ENCODE measurements at regions not wholly inside any gene's neighbourhood (a gene's known extent, or its start where the extent isn't known, plus 50 kb on each side); places are given as distances from the start of the nearest gene placed in this dataset.

GRCh38 chr3:29195056-29195455 lies 85.8 kb upstream of the RBMS3 start:
- Histone ChIP-seq H3K9me3 (ENCODE audit: insufficient read depth, low read length) (no peaks in the 10 kb centered on the region), H3K27ac (ENCODE audit: low read depth, low read length) (no peak overlapping the region), H3K9me2 (replicated peaks; ENCODE audit: insufficient read depth, low read length) (no peaks in the 10 kb centered on the region), H3K4me3 (ENCODE audit: insufficient read depth, low read length, poor library complexity, severe bottlenecking) (no peak overlapping the region), H3K9ac (ENCODE audit: low read length) (no peak overlapping the region), H3K36me3 (ENCODE audit: low read length) (no peaks in the 10 kb centered on the region), H3K4me2 (ENCODE audit: low read depth, low read length, poor library complexity, severe bottlenecking) (no peak overlapping the region), H4K20me1 (ENCODE audit: low read depth, low read length) (no peaks in the 10 kb centered on the region), H2AFZ (ENCODE audit: low read depth, low read length, severe bottlenecking) (no peak overlapping the region), H3K27me3 (ENCODE audit: low read length) (no peaks in the 10 kb centered on the region), H3K79me2 (ENCODE audit: insufficient read depth, low read length) (no peaks in the 10 kb centered on the region), H3F3A (ENCODE audit: insufficient read depth) (no peaks in the 10 kb centered on the region)
- TF ChIP-seq CTCF (IDR thresholded peaks at IDR 0.05; ENCODE audit: insufficient read depth, low read length, poor library complexity, severe bottlenecking) (no peak), EZH2phosphoT487 (conservative IDR thresholded peaks at IDR 0.05; ENCODE audit: low read length) (no peak)

- Histone ChIP-seq H3K9me3 (ENCODE audit: insufficient read depth, low read length) (no peaks in the 10 kb centered on the region), H3F3A (ENCODE audit: insufficient read depth) (no peaks in the 10 kb centered on the region), H2AFZ (ENCODE audit: low read depth, low read length, severe bottlenecking) (no peak overlapping the region), H4K20me1 (ENCODE audit: low read depth, low read length) (no peaks in the 10 kb centered on the region), H3K9ac (ENCODE audit: low read length) (no peak overlapping the region), H3K4me2 (ENCODE audit: low read depth, low read length, poor library complexity, severe bottlenecking) (no peak overlapping the region), H3K79me2 (ENCODE audit: insufficient read depth, low read length) (no peaks in the 10 kb centered on the region), H3K27ac (ENCODE audit: low read depth, low read length) (no peak overlapping the region), H3K4me3 (ENCODE audit: insufficient read depth, low read length, poor library complexity, severe bottlenecking) (no peak overlapping the region), H3K27me3 (ENCODE audit: low read length) (no peaks in the 10 kb centered on the region), H3K36me3 (ENCODE audit: low read length) (no peaks in the 10 kb centered on the region), H3K9me2 (replicated peaks; ENCODE audit: insufficient read depth, low read length) (no peaks in the 10 kb centered on the region)
- TF ChIP-seq CTCF (IDR thresholded peaks at IDR 0.05; ENCODE audit: insufficient read depth, low read length, poor library complexity, severe bottlenecking) (no peak), EZH2phosphoT487 (conservative IDR thresholded peaks at IDR 0.05; ENCODE audit: low read length) (no peak)
Measured at GRCh38 chr3:29201604-29202003, 79.3 kb upstream of the RBMS3 start.

- H3K9ac ChIP-seq (ENCODE audit: low read length) = no peak overlapping the region
- H4K20me1 ChIP-seq (ENCODE audit: low read depth, low read length) = no peaks in the 10 kb centered on the region
- no peak overlapping the region for H3K4me3 ChIP-seq (ENCODE audit: insufficient read depth, low read length, poor library complexity, severe bottlenecking)
- no peaks in the 10 kb centered on the region for H3K27me3 ChIP-seq (ENCODE audit: low read length)
- no peaks in the 10 kb centered on the region for H3K79me2 ChIP-seq (ENCODE audit: insufficient read depth, low read length)
- no peak overlapping the region for H3K4me2 ChIP-seq (ENCODE audit: low read depth, low read length, poor library complexity, severe bottlenecking)
- H3K36me3 ChIP-seq (ENCODE audit: low read length) = no peaks in the 10 kb centered on the region
- H3F3A ChIP-seq (ENCODE audit: insufficient read depth) = no peaks in the 10 kb centered on the region
- TF ChIP-seq EZH2phosphoT487 (conservative IDR thresholded peaks at IDR 0.05; ENCODE audit: low read length) (no peak), CTCF (IDR thresholded peaks at IDR 0.05; ENCODE audit: insufficient read depth, low read length, poor library complexity, severe bottlenecking) (no peak)
- H3K9me2 ChIP-seq (replicated peaks; ENCODE audit: insufficient read depth, low read length) = no peaks in the 10 kb centered on the region
- H3K9me3 ChIP-seq (ENCODE audit: insufficient read depth, low read length) = no peaks in the 10 kb centered on the region
- H3K27ac ChIP-seq (ENCODE audit: low read depth, low read length) = no peak overlapping the region
- H2AFZ ChIP-seq (ENCODE audit: low read depth, low read length, severe bottlenecking) = no peak overlapping the region
Measured at GRCh38 chr3:29202378-29202777, 78.5 kb upstream of the RBMS3 start.

GRCh38 chr3:29203851-29204250 lies 77.0 kb upstream of the RBMS3 start:
- no peak overlapping the region for H3K27ac ChIP-seq (ENCODE audit: low read depth, low read length)
- H3K4me3 ChIP-seq (ENCODE audit: insufficient read depth, low read length, poor library complexity, severe bottlenecking) = no peak overlapping the region
- H3K9ac ChIP-seq (ENCODE audit: low read length) = no peak overlapping the region
- no peaks in the 10 kb centered on the region for H3F3A ChIP-seq (ENCODE audit: insufficient read depth)
- H3K79me2 ChIP-seq (ENCODE audit: insufficient read depth, low read length) = no peaks in the 10 kb centered on the region
- H3K9me2 ChIP-seq (replicated peaks; ENCODE audit: insufficient read depth, low read length) = no peaks in the 10 kb centered on the region
- no peaks in the 10 kb centered on the region for H3K9me3 ChIP-seq (ENCODE audit: insufficient read depth, low read length)
- no peak for TF ChIP-seq EZH2phosphoT487 (conservative IDR thresholded peaks at IDR 0.05; ENCODE audit: low read length)
- no peak for TF ChIP-seq CTCF (IDR thresholded peaks at IDR 0.05; ENCODE audit: insufficient read depth, low read length, poor library complexity, severe bottlenecking)
- H3K27me3 ChIP-seq (ENCODE audit: low read length) = no peaks in the 10 kb centered on the region
- H4K20me1 ChIP-seq (ENCODE audit: low read depth, low read length) = no peaks in the 10 kb centered on the region
- H3K36me3 ChIP-seq (ENCODE audit: low read length) = no peaks in the 10 kb centered on the region
- no peak overlapping the region for H3K4me2 ChIP-seq (ENCODE audit: low read depth, low read length, poor library complexity, severe bottlenecking)
- no peak overlapping the region for H2AFZ ChIP-seq (ENCODE audit: low read depth, low read length, severe bottlenecking)
